ENCODE measurements at regions not wholly inside any gene's neighbourhood (a gene's known extent, or its start where the extent isn't known, plus 50 kb on each side); places are given as distances from the start of the nearest gene placed in this dataset.

DNA sequence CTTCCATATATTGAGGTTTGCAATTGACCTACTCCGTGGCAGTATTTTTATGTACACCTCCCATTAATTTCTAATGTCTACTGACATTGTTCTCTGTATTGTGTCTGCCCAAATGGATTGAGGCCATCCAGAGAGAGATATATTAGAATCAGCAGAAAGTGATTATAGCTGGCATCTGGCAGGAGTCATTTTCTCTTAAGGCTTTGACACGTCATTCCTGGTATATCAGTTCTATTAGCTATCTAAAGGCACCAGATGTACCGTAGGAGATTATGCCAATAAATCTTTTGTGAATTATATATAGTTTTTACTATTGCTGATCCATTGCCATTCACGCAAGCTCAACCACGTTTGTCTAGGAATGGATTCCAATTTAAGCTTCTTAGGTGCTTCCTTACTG, 1026.4 kb upstream of the IGFBP7 start:
- ATAC-seq (no peak), DNase-seq (no peak)
- intact Hi-C loops (cut with DNase I), result no loop called here
- WGBS, 4 donors, result 71 to 75% (median 74%) methylated on average over 5 of the region's 5 CpGs
- Histone ChIP-seq H3K27ac (no peak overlapping the region), H3K36me3 (no peaks in the 10 kb centered on the region), H3K9me3 (no peaks in the 10 kb centered on the region), H3K4me3 (no peak overlapping the region), H3K4me1 (no peaks in the 10 kb centered on the region), H3K27me3 (no peaks in the 10 kb centered on the region)
- no peak for TF ChIP-seq POLR2A (IDR thresholded peaks at IDR 0.05)
- TF ChIP-seq, protein P1, sequence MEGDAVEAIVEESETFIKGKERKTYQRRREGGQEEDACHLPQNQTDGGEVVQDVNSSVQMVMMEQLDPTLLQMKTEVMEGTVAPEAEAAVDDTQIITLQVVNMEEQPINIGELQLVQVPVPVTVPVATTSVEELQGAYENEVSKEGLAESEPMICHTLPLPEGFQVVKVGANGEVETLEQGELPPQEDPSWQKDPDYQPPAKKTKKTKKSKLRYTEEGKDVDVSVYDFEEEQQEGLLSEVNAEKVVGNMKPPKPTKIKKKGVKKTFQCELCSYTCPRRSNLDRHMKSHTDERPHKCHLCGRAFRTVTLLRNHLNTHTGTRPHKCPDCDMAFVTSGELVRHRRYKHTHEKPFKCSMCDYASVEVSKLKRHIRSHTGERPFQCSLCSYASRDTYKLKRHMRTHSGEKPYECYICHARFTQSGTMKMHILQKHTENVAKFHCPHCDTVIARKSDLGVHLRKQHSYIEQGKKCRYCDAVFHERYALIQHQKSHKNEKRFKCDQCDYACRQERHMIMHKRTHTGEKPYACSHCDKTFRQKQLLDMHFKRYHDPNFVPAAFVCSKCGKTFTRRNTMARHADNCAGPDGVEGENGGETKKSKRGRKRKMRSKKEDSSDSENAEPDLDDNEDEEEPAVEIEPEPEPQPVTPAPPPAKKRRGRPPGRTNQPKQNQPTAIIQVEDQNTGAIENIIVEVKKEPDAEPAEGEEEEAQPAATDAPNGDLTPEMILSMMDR (IDR thresholded peaks at IDR 0.05), result no peak

DNA sequence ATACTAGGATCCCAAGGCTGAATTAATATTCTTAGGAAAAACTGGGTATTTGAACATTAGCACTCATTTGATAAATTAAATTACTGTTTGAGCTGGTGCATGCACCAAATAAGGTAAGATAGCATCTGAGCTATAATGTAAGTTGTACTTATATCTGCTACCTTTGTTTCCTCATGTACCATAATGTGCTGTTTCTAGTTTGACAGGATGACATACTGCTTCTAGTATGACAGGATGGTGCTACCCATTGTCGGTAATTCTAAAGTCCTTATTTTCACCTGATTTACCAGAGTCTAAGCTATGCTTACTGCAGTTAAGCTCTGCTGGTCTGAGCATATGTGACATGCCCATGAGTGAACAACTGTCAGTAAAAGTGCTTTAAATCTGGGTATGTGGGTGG, 1017.5 kb upstream of the IGFBP7 start:
- WGBS, 4 donors, result 92 to 95% (median 94%) methylated on average over 1 of the region's 1 CpG
- Histone ChIP-seq H3K27ac (no peak overlapping the region), H3K36me3 (no peaks in the 10 kb centered on the region), H3K27me3 (no peaks in the 10 kb centered on the region), H3K4me1 (no peaks in the 10 kb centered on the region), H3K9me3 (no peaks in the 10 kb centered on the region), H3K4me3 (no peak overlapping the region)
- DNase-seq (no peak), ATAC-seq (no peak)
- intact Hi-C loops (cut with DNase I), result no loop called here
- no peak for TF ChIP-seq POLR2A (IDR thresholded peaks at IDR 0.05)
- TF ChIP-seq, protein P1 (IDR thresholded peaks at IDR 0.05), result no peak

DNA sequence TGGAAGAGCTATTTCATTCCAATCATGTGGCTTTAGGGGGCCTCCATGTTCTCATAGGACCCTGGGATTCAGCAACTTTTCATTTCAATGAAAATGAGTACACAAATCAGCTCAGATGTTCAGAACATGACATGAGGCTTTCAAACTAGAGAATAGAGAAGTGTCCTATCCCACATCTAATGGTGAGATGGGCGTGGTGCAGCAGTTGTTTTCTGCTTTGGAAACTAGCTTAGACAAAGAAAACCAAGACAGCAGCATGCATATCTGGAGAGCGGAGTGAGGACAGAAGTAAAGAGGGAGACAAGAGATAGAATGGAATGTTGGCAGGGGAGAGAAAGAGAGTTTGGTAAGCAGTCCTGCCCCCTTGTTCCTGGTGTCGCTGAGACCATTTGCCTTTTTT, 1009.1 kb upstream of the IGFBP7 start:
- Histone ChIP-seq H3K27ac (no peak overlapping the region), H3K9me3 (no peaks in the 10 kb centered on the region), H3K4me3 (no peak overlapping the region), H3K4me1 (no peaks in the 10 kb centered on the region), H3K27me3 (no peaks in the 10 kb centered on the region), H3K36me3 (no peaks in the 10 kb centered on the region)
- intact Hi-C loops (cut with DNase I), result no loop called here
- 61 to 62% (median 62%) methylated on average over 3 of the region's 3 CpGs for WGBS, 4 donors
- TF ChIP-seq, protein P1 (IDR thresholded peaks at IDR 0.05), result no peak
- TF ChIP-seq POLR2A (IDR thresholded peaks at IDR 0.05), result no peak
- ATAC-seq, result no peak
- DNase-seq, result no peak

DNA sequence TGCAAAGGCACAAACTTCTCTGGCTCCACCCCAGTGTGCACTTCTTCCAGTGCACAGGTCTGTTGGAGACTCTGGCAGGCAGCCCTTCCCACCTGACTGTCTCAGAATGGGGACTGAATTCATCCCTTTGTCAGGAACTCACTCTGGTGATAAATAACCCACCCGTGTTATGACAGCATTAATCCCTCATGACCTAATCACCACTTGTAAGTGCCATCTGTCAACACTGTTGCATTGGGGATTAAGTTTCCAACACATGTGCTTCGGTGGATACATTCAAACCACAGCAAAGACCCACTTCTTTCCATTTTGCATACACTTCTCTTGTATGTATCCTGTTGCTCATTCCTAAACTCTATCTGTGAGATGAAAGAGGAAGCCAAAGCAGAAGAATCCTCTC, 1002.9 kb upstream of the IGFBP7 start:
- H3K27ac ChIP-seq, result no peak overlapping the region
- H3K9me3 ChIP-seq, result no peaks in the 10 kb centered on the region
- no peaks in the 10 kb centered on the region for H3K36me3 ChIP-seq
- no peaks in the 10 kb centered on the region for H3K27me3 ChIP-seq
- TF ChIP-seq, protein P1 (IDR thresholded peaks at IDR 0.05), result no peak
- no peak for TF ChIP-seq POLR2A (IDR thresholded peaks at IDR 0.05)
- DNase-seq (no peak), ATAC-seq (no peak)
- 17 to 30% (median 22%) methylated on average over 2 of the region's 2 CpGs for WGBS, 4 donors
- no peaks in the 10 kb centered on the region for H3K4me1 ChIP-seq
- intact Hi-C loops (cut with DNase I), result no loop called here
- no peak overlapping the region for H3K4me3 ChIP-seq

Data from heart left ventricle (tissue), 16 donors.